ENCODE measurements at regions not wholly inside any gene's neighbourhood (a gene's known extent, or its start where the extent isn't known, plus 50 kb on each side); places are given as distances from the start of the nearest gene placed in this dataset.

DNA sequence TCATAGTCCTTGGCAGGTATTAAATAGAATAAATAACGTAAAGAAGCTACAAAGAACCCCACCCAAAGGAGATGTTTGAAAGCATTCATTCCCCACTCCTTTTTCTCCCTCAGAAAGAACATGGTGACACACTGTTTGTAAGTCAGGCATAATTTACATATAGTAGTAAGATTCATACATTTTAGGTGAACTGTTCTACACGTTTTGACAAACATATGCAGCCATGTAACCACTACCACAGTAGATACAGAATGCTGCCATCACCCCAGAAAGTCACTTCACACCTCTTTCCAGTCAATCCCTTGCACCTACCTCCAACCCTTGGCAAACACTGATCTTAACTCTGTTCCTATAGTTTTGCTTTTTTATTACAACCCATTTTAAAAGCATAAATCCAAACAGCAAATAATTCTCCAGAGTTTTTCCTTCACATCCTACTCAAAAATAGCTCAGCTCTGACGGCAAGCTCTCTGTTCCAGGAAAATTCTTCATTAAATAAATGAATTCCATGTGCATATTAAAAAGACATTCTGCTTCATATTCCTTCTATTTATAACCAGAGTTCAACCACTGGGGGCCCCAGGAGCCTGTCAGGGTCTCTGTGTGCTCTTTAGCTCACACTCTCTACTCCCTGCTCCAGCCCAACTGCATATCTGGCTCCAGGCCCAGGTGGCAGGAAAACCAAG lies 258.8 kb downstream of the PLPP3 start:
- no peak for DNase-seq (ENCODE audit: low read depth in 1 of 2, low spot score in 1 of 2)

DNA sequence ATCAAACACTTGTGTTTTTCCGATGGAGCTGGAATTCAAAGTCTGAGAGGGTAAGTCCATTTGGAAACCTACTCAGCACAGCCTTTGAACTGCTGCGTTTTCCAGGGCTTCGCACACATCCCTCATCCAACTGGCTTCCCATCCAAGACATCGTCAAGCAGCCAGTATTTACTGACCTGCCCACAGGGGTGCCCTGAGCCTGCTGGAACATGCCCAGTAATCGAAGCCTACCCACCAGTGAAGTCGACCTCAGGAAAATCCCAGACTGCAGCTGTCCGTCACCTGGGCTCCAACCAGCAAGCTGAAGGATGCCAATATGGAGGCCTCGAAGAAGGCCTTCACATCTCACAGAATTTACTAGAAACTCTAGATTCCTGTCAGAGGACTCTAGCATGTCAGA lies 261.6 kb downstream of the PLPP3 start:
- no peak for DNase-seq (ENCODE audit: low read depth in 1 of 2, low spot score in 1 of 2)

DNA sequence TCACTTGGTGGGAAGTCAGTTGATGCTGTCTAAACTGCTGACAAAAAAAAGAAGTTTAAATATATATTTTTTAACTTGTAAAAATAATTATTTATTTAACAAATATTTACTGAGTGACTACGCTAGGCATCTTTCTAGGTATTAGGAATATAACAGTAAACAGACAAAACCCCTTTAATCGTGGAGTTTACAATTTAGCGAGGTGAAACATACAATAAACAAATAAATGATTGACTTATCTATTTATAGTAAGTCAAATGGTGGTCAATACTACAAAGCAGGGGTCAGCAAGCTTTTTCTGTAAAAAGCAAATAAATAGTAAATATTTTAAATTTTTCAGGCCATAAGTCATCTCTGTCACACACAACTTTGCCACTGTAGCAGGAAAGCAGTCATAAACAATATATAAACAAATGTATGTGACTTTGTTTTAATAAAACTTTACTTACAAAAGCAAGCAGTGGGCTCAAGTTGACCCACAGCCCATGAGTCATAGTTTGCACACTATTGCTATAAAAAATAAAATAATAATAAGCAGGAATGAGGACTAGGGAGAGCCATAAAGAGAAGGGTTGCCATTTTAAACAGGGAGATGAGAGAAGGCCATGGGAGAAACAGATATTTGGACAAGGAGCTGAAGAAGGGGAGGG lies 263.9 kb downstream of the PLPP3 start:
- no peak for DNase-seq (ENCODE audit: low read depth in 1 of 2, low spot score in 1 of 2)

DNA sequence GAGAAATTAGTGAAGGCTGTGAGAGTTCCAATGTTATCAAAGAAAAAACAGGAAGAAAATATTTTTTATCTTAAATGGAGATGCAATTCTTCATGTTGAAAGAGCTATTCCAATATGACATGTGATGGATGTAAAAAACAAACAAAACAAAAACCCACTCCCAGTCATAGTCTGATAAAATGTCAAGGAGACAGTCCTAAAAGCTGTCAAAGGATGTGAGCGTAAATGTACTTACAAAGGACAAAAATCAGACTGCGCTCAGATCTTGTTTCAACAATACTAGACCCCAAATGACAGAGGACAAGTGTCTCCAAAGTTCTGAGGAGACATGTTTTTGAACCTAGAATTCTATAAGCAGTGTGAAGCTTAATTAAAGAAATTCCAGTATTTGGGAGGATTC lies 265.8 kb downstream of the PLPP3 start:
- no peak for DNase-seq (ENCODE audit: low read depth in 1 of 2, low spot score in 1 of 2)

DNA sequence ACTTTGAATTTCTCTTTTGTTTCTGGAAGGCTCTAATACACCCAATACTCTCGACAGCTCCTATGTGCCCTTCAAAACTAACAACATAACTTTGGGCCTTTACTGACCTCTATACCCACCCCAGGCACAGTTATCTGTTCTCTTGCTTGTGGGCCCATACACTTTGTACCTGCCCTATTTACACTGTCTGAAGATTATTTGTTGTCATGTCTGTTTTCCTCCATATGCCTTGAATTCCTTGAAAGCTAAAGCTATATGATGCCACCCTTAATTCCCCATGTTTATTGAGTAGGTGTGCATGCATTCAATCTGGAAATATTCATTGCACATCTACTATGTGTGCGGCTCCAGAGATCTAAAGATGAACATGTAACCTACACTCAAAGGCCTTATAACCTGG lies 267.6 kb downstream of the PLPP3 start:
- no peak for DNase-seq (ENCODE audit: low read depth in 1 of 2, low spot score in 1 of 2)

DNA sequence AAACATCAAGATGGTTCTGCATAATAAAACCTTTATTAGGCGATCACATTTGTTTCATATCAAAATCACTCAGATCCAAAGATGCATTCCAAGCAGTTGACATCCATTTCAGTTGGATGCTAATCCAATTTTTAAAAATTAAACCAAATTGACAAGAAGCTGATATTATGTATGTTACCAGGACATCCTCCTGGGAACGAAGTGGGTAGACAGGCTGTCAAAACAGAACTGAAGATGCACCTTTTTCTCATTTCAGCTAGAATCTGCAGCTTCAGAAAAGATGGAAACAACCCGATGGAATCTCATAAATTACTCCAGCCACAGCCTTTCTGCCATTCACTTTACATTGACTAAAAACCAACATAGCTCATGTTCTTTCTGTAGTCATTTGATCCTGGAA lies 268.4 kb downstream of the PLPP3 start:
- DNase-seq (ENCODE audit: low read depth in 1 of 2, low spot score in 1 of 2): no peak

DNA sequence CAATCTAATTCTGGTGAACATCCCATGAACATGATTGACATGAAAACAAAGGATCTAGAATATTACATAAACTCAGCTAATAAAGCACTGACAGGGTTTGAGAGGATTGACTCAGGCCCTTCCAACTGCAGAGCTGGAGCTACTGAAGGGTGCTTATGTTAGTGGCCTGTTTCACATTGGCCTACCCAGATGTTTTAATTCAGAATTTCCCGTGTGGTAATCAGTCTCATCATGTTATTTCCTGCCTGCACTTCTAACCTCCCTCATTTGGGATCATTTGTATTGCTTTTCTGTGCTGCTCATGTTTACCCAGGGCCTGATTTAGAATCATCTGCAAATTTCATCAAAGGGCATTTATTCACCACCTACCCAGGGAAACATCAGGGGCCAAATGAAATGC lies 270.3 kb downstream of the PLPP3 start:
- DNase-seq (ENCODE audit: low read depth in 1 of 2, low spot score in 1 of 2): no peak

DNA sequence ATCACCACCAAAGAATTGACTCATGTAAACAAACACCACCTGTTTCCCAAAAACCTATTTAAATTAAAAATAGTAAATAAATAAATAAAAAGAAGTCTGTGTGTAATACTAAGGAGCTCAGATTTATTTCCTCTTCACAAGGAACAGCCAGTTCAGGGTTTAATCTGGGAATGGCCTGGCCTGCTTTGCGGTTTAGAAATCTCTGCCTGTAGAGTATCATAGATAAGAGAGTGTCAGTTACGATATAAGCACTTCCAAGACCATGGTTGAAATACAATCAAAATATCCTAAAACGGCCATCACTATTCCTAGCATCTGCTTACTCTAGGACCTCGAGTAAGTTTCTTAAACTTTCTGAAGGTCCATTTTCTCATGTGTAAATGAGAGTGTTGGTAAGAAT lies 274.4 kb downstream of the PLPP3 start:
- no peak for DNase-seq (ENCODE audit: low read depth in 1 of 2, low spot score in 1 of 2)

DNA sequence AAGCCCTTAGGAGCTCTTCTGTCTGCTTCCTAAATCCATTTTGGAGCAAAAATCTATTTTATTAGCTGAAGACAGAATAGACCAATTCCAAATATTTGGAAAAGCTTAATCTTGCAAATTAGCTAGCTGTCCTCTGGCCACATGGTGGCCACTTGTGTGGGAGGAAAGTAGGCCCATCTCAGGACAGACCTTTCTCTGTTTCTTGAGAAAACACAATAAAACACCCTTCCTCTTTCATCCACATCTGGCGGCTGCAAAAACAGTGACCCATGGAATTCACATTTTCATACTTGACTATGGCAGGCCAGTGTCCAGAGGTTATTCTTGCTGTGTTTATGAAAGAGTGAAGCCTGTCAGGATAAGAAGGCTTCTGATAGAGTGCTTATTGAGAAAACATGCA lies 275.6 kb downstream of the PLPP3 start:
- no peak for DNase-seq (ENCODE audit: low read depth in 1 of 2, low spot score in 1 of 2)

DNA sequence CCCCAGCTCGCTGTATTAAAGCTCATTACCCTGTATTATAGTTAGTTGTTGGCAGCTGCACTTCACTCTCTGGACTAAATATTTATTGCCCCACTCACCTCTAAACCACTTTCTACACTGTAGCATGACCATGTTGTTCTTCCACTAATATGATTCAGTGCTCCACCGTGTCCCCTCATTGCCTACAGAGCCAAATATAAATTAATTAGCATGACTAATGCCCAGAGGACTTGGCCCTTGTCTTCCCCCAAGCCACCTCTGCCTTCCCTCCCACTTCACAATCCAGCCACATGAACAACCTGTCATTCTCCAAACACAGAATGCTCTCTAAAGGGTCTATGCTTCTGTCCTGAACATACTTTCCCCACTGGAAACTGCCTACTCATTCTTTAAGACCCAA lies 276.5 kb downstream of the PLPP3 start:
- no peak for DNase-seq (ENCODE audit: low read depth in 1 of 2, low spot score in 1 of 2)

DNA sequence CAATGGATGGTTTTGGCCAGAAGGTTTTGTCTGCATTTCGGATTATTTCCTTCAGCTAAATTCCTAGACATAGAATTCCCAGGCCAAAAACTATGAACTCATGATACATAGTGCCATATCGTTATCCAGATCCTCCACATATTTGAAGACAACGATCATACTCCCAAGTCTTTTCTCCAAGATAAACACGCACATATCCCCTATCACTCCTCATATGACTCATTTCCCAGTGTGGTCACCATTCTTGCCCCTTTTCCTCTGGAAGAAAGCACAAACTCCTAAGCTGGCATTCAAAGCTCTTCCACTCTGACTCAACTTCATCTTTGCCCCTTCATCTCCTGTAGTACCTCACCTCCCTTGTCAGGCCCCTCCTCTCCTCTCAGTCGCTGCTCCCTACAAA lies 277.6 kb downstream of the PLPP3 start:
- no peak for DNase-seq (ENCODE audit: low read depth in 1 of 2, low spot score in 1 of 2)

DNA sequence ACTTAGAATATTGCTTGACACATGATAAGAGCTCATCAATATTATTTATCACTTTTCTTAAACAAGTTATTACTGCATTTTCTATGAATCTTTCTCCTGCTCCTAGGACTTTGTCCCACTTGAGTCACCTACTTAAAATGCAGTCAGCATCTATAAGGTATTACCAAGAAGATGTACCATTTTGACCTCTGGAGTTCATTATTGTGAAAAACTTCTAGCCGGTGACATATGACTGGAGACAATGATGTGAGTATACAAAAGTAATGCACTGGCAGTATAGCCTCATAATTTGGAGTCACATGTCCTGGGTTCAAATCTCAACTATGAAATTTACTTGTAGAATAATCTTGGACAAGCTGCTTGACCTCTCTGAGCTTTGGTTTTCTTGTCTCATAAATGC lies 278.5 kb downstream of the PLPP3 start:
- no peak for DNase-seq (ENCODE audit: low read depth in 1 of 2, low spot score in 1 of 2)

DNA sequence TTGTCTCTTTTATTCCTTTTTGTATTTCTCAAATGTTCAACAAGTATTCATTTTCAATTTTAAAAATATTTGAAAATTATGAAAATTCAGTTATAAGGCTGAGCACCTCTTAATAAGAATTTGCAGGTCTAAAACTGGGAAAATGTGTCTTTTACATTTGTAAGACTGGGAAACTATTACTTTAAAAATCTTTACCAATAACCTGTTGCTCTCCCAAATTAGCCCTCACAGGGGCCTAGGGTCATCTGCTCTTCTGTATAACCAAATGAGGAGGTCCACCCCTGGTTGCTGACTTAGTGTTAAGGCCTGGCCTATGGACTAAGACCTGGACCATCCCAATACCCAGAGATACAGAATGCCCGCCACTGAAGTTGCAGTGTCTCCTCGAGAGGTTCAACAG lies 280.5 kb downstream of the PLPP3 start:
- no peak for DNase-seq (ENCODE audit: low read depth in 1 of 2, low spot score in 1 of 2)

DNA sequence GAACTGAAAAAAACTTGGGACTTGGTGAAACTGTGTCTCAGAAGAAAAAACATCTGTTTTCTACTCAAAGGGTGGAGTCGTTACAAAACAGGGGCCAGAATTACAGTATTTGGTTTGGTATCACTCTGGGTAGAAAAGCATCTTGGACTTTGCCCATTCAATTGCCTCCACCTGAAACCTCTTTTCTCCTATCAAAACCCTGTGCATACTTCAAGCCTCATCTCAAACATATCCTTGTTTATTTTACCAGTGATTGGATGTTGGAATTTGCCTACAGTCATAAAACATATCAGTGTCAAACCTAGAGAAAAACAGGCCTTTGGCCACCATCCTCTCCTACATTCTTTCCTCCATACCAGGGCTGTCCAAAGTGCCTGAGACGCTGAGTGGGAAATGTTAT lies 281.5 kb downstream of the PLPP3 start:
- DNase-seq (ENCODE audit: low read depth in 1 of 2, low spot score in 1 of 2): no peak

DNA sequence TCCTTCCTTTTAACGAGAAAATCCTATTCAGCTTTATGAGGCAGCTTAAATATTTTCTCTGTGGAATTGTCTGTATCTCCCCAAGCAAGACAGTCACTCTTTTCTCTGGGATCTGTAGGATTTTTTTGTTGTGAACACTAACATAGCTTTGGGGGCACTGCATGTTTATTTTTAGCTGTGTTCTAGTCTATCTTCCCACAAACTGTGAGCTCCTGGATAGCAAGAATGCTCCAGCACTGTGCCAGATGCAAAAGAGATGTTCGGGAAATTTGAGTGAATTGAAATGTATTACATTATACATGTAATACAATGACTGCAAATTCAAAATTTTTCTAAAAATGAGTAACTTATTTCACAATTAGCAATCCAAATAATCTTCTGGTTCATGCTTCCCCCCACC lies 282.2 kb downstream of the PLPP3 start:
- no peak for DNase-seq (ENCODE audit: low read depth in 1 of 2, low spot score in 1 of 2)

DNA sequence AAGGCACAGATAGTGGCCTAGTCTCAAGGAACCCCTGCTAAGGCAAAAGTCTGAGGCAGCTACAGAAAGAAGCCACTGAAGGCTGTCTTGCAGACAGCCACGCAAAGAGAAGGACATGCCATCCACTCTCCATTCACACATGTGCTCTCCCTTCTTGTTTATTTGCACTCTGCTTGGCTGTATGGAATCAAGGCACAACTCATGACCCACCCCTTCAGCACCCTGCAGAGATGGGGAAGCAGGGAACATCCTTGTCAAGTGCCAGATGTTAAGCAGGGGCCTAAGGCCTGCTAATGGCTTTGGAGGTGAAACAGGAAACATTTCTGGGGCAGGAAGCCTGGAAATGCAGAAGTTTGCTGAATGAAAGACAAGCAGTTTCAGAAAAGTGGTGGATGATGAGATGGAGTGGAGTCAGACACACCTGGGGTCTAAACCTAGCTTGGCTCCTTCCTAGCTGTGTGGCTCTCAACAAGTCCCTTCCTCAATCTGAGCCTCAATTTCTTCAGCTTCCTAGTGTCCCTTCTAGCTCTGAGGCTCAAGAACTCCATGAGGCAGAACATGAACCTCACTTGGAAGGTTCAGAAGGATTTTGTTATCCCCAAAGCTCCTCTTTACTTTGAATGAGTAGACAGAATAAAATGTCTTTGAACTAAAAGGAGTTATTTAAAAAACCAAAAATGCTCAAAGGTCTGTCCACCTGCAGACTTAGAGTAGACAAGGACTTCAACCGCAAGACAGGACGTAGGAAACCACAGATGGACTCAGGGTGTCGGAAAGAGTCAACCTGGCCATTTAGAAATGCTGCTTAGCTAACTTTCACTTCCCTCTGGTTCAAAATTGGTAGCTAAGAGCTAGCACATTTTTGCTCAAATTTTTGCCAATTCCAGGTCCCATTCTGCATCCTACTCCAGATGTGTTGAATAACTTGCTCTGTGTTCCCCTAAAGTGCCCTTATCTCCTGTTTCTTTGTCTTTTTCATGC lies 283.1 kb downstream of the PLPP3 start:
- no peak for DNase-seq (ENCODE audit: low read depth in 1 of 2, low spot score in 1 of 2)

DNA sequence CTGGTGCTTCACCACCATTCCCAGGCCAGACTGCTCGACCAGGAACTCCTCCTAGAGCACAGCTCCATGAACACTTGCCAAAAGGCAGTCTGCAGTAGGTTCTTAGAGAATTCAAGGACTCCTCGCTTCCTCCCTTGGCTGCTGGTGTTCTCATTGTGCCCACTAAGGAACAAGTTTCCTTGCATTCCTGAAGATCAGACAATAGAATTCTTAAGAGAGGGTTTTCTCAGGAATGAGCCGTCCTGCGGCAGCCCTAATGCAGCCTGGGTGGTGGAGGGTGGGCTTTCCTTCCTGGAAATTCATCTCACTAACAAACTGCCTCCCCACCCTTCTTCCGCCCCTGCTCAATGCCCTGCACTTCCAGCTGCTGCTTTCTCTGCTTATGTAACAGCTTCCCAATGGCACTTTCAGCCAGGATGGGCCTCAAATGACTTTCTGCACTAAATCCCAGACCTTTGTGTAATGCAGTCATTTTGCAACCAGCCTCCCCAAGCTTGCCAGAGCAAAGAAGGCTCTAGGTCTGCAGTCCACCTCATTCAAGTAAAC lies 287.9 kb downstream of the PLPP3 start:
- no peak for DNase-seq (ENCODE audit: low read depth in 1 of 2, low spot score in 1 of 2)

DNA sequence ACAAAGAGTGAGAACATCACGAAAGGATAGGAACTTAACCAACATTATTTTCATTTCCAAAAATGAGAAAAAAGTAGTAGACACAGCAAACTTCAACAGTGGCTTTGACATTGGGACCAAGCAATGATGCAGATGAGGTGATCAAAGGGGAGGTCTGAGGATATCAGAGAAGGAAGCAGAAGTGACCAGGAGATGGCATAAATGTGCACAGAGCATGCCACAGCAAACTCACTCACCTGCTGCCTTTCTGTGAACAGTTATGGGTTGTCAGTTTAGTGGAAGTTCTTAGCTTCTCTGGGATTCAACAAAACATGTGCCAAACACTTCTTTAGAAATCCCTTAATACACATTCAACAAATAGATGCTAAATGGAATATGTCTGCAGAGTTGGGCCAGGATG lies 290.1 kb downstream of the PLPP3 start:
- DNase-seq (ENCODE audit: low read depth in 1 of 2, low spot score in 1 of 2): no peak

DNA sequence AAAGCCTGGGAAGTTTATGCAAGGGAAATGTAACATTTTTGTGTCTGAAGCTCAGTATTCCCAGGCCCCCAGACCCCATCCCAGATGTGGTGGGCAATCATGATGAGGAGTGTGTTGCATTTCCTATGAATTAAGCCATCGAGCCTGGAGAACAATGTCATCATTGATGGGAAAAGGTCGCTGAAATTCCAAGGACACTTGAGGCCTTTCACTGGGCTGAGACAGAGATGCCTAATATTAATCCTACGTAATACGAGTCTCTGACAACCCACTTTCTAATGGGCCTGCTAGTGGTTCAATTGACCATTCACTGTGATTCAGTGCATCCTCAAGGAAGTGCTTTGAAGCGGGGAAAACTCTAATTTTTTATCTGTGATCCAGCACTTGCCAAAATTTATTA lies 291.6 kb downstream of the PLPP3 start:
- DNase-seq (ENCODE audit: low read depth in 1 of 2, low spot score in 1 of 2): no peak

DNA sequence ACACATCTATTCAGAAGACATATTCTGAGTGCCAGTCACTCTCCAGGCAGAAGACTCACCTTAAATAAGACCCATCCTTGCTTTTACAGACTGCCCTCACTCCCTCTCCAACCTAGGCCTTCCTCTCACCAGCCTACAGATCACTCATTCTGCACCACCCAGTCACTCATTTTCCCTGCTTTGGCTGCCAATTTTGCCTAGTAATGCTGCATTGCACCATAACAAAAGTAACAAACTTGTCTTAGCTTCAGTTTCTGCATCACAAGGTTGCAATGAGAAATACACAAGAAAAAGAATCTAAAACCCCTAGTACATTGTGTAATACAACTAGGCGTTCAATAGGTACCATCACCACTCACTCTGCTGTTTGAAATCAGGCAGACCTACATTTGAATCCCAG lies 292.4 kb downstream of the PLPP3 start:
- no peak for DNase-seq (ENCODE audit: low read depth in 1 of 2, low spot score in 1 of 2)

DNA sequence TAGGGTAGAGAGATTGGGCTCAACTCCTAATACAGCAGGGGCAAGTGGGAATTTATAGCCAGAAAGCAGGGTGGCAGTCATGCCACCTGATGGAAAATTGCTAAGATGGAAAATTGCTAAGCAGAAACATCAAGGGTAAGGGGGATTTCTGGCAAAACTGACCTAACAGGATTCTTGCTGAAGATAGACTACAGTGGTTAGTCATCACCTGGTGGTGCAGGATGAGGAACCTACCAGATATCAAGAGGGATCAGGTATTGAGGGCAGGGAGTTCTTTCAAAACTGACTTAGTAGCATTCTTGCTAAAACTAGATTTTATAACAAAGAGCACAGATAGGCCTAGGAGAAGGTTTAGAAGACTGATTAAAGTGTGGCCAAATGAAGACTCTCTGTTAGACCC lies 292.9 kb downstream of the PLPP3 start:
- DNase-seq (ENCODE audit: low read depth in 1 of 2, low spot score in 1 of 2): no peak
